Liver (tissue), 8 donors: ENCODE measurements at regions not wholly inside any gene's neighbourhood (a gene's known extent, or its start where the extent isn't known, plus 50 kb on each side); places are given as distances from the start of the nearest gene placed in this dataset.

Experiments
- DNase-seq: peaks from one replicate; pipeline ENCODE4 v3.0.0-alpha.2; 2017; ENCODE audit warnings: low spot score
- H3K27ac ChIP-seq, 2 donors: one replicate each; pipeline ENCODE4 v1.7.0; 2013; ENCODE audit warnings: inconsistent platforms in 2 of 2, low read length in 2 of 2, control low read depth in 1 of 2, low read depth in 1 of 2, mild to moderate bottlenecking in 1 of 2
- H3K27me3 ChIP-seq, 4 donors: one replicate each; pipeline versions ENCODE4 v1.6.1 to v1.7.0; 2013; ENCODE audit warnings: low read length in 3 of 4, inconsistent platforms in 1 of 4, mild to moderate bottlenecking in 1 of 4, moderate library complexity in 1 of 4; ENCODE audit not compliant: control insufficient read depth in 4 of 4, insufficient read depth in 4 of 4
- H3K36me3 ChIP-seq, 4 donors: one replicate each; pipeline versions ENCODE4 v1.6.1 to v1.7.0; 2013; ENCODE audit warnings: low read length in 3 of 4, mild to moderate bottlenecking in 3 of 4, low read depth in 1 of 4, moderate library complexity in 1 of 4; ENCODE audit not compliant: control insufficient read depth in 4 of 4, insufficient read depth in 3 of 4
- H3K4me1 ChIP-seq, 4 donors: one replicate each; pipeline versions ENCODE4 v1.6.1 to v1.7.0; 2013; ENCODE audit warnings: low read length in 3 of 4, mild to moderate bottlenecking in 3 of 4, moderate library complexity in 1 of 4; ENCODE audit not compliant: control insufficient read depth in 4 of 4, insufficient read depth in 4 of 4
- H3K4me3 ChIP-seq, 3 donors: one replicate each; pipeline versions ENCODE4 v1.6.1 to v1.7.0; 2013; ENCODE audit warnings: low read length in 3 of 3, control low read depth in 1 of 3, low read depth in 1 of 3, mild to moderate bottlenecking in 1 of 3
- H3K9ac ChIP-seq, 2 donors: one replicate each; pipeline ENCODE4 v1.7.0; 2013; ENCODE audit warnings: low read length in 2 of 2, mild to moderate bottlenecking in 2 of 2, moderate library complexity in 2 of 2, control low read depth in 1 of 2, low read depth in 1 of 2
- H3K9me3 ChIP-seq, 4 donors: one replicate each; pipeline versions ENCODE4 v1.6.1 to v1.7.0; 2013; ENCODE audit warnings: low read length in 3 of 4; ENCODE audit not compliant: control insufficient read depth in 4 of 4
- EGR1 ChIP-seq, 2 donors: IDR thresholded peaks; 2 replicates each; pipeline ENCODE4 v1.6.1; 2016 to 2018; ENCODE audit warnings: antibody characterized with exemption in 2 of 2, low read depth in 2 of 2
- FOXA1 ChIP-seq: IDR thresholded peaks from 2 replicates; pipeline ENCODE4 v1.6.1; 2016; ENCODE audit warnings: antibody characterized with exemption
- GABPA ChIP-seq, 2 donors: IDR thresholded peaks in 1 of 2; conservative IDR thresholded peaks in 1 of 2; 2 replicates each; pipeline ENCODE4 v1.6.1; 2016; ENCODE audit warnings: antibody characterized with exemption in 2 of 2, mild to moderate bottlenecking in 1 of 2, moderate library complexity in 1 of 2
- HNF4A ChIP-seq, 2 donors: conservative IDR thresholded peaks; 2 replicates each; pipeline ENCODE4 v1.6.1; 2016; ENCODE audit warnings: antibody characterized with exemption in 2 of 2, mild to moderate bottlenecking in 2 of 2
- HNF4G ChIP-seq: IDR thresholded peaks from 2 replicates; pipeline ENCODE4 v1.6.1; 2016; ENCODE audit warnings: antibody characterized with exemption
- RAD21 ChIP-seq, 2 donors: IDR thresholded peaks; 2 replicates each; pipeline ENCODE4 v1.6.1; 2016; ENCODE audit warnings: antibody characterized with exemption in 2 of 2, mild to moderate bottlenecking in 2 of 2
- SP1 ChIP-seq: IDR thresholded peaks from 2 replicates; pipeline ENCODE4 v1.6.1; 2018; ENCODE audit warnings: antibody characterized with exemption, mild to moderate bottlenecking
- YY1 ChIP-seq: IDR thresholded peaks from 2 replicates; pipeline ENCODE4 v1.6.1; 2016; ENCODE audit warnings: antibody characterized with exemption, mild to moderate bottlenecking
- WGBS: extraction: QIAGEN DNeasy Blood & Tissue Kit; methylation state at CpG from one replicate; pipeline ENCODE4 v1.1.7; 2013; 5-methylcytosine and 5-hydroxymethylcytosine counted together
- TF ChIP-seq, protein P1 (sequence below): fragments of 150-350 bp; IDR thresholded peaks from 2 replicates; pipeline ENCODE4 v1.5.1; 2017; ENCODE audit warnings: improper control_type of control experiment, low read depth, low read length; ENCODE audit not compliant: missing input control
- TF ChIP-seq, protein P2 (sequence below): IDR thresholded peaks from 2 replicates; pipeline ENCODE4 v1.6.1; 2016; ENCODE audit warnings: antibody characterized with exemption
- TF ChIP-seq, protein P3 (sequence below): IDR thresholded peaks from 2 replicates; pipeline ENCODE4 v1.6.1; 2016; ENCODE audit warnings: antibody characterized with exemption
- TF ChIP-seq, protein P4 (sequence below): IDR thresholded peaks from 2 replicates; pipeline ENCODE4 v1.6.1; 2016; ENCODE audit warnings: antibody characterized with exemption
- donor health status: healthy.
- donor health status: healthy.
- donor health status: healthy.
- donor health status: healthy.
- donor health status: healthy.

DNA sequence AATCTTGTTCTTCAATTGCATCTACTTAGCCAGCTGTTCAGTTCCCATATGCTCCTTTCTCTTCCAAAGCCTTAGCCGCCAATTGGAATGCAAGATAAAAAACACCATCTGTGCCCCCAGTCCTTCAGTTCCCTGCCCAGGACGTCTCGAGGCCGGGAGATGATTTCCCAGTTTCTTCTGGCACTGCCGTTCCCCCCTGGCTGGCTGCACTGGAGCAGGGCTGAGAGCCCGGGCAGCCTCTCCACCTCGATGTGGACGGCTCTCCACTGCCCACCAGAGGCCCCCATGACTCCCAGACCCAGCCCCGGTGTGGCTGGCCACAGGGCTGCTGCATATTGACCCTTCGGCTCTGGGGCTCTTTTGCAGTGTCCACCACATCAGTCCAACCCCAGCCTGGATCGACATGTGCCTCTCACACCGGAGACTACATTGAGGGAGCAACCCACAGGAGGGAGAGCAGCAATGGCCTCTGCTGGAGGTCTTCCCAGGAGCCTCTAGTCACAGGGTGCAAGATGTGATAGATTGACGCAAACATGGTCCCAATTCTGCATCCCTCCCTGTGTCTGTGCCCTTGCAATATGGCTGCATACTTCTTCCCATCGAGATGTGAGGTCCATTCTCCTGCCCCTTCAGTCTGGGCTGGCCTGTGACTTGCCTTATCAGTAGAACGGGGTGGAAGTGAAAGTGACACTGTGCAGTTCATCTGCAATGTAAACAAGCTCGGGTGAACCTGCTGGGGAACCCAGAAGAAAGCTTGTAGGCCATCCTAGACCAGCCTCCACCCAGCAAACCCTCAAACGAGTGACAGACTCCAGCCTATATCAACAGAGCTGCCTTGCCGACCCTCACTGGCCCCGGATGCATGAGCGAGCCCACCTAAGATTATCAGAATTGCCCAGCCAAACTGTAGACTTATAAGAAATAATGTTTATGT is 52.3 kb upstream of the PRR20G start (continued):
- TF ChIP-seq, protein P1, sequence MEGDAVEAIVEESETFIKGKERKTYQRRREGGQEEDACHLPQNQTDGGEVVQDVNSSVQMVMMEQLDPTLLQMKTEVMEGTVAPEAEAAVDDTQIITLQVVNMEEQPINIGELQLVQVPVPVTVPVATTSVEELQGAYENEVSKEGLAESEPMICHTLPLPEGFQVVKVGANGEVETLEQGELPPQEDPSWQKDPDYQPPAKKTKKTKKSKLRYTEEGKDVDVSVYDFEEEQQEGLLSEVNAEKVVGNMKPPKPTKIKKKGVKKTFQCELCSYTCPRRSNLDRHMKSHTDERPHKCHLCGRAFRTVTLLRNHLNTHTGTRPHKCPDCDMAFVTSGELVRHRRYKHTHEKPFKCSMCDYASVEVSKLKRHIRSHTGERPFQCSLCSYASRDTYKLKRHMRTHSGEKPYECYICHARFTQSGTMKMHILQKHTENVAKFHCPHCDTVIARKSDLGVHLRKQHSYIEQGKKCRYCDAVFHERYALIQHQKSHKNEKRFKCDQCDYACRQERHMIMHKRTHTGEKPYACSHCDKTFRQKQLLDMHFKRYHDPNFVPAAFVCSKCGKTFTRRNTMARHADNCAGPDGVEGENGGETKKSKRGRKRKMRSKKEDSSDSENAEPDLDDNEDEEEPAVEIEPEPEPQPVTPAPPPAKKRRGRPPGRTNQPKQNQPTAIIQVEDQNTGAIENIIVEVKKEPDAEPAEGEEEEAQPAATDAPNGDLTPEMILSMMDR, result no peak
- no peak for TF ChIP-seq HNF4G

DNA sequence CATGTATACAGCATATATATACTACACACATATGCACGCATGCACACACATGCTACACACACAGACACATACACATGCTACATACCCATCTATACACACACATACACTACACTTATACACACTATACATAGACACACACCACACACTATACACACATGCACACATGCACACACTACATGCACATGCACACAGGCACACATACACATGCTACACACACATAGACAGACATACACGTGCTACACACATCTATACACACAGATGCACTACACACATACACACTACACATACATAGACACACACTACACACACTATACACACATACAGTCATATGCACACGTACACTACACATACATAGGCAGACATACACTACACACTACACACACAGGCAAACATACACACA is 51.2 kb upstream of the PRR20G start:
- Histone ChIP-seq H3K36me3 (no peaks in the 10 kb centered on the region), H3K27me3 (peaks cover 0 to 6% (median 2%) of the 10 kb centered on the region in 4 donors), H3K4me3 (no peak overlapping the region), H3K4me1 (no peaks in the 10 kb centered on the region), H3K27ac (no peak overlapping the region), H3K9ac (no peak overlapping the region), H3K9me3 (peaks cover 0 to 3% (median under 1%) of the 10 kb centered on the region in 4 donors)
- TF ChIP-seq HNF4A (conservative IDR thresholded peaks at IDR 0.05) (no peak), RAD21 (IDR thresholded peaks at IDR 0.05) (no peak)
- TF ChIP-seq, protein P1, result no peak
- TF ChIP-seq, protein P2, sequence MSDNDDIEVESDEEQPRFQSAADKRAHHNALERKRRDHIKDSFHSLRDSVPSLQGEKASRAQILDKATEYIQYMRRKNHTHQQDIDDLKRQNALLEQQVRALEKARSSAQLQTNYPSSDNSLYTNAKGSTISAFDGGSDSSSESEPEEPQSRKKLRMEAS, result no peak
- 85% methylated on average over 3 of the region's 3 CpGs for WGBS
- DNase-seq, result no peak

DNA sequence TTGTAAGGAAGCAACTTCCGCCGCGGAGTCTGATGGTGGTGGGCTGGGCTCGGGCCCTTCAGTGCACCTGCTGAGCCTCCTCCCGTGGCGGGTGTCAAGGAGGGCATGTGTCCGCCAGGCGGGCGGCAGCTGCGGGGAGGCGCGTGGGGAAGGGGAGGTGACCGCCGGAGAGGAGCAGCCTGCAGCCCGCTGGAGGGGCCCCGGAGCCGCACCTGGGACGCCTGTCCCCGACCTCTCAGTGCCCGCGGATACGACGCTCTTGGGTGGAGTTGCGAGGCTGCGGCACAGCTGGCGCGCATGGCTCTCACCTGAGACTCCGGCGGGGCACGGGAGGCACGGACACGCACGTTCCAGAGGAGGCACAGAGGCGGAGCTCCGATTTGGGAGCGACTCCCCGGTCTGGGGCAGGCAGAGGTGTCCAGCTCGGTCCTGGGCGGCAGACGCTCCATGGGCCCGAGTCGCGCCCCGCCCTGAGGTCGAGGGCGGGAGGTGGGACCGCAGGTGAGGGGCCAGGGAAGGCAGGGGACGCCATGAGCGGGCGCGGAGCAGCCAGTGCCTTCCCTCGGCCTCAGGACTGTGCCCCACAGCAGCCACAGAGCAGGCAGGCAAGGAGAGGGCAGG is 50.2 kb upstream of the PRR20G start:
- Histone ChIP-seq H3K9me3 (peaks cover 0 to 3% (median under 1%) of the 10 kb centered on the region in 4 donors), H3K27me3 (peaks cover 0 to 6% (median 2%) of the 10 kb centered on the region in 4 donors), H3K27ac (no peak overlapping the region), H3K4me1 (no peaks in the 10 kb centered on the region), H3K9ac (no peak overlapping the region), H3K4me3 (no peak overlapping the region), H3K36me3 (no peaks in the 10 kb centered on the region)
- TF ChIP-seq GABPA (IDR thresholded peaks at IDR 0.05 in 1 of 2, conservative IDR thresholded peaks at IDR 0.05 in 1 of 2) (no peak), FOXA1 (no peak), HNF4G (no peak), YY1 (no peak), SP1 (no peak), EGR1 (IDR thresholded peaks at IDR 0.05; ENCODE audit: low read depth in 2 of 2) (no peak)
- TF ChIP-seq, protein P3, sequence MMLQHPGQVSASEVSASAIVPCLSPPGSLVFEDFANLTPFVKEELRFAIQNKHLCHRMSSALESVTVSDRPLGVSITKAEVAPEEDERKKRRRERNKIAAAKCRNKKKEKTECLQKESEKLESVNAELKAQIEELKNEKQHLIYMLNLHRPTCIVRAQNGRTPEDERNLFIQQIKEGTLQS, result no peak
- TF ChIP-seq, protein P4, sequence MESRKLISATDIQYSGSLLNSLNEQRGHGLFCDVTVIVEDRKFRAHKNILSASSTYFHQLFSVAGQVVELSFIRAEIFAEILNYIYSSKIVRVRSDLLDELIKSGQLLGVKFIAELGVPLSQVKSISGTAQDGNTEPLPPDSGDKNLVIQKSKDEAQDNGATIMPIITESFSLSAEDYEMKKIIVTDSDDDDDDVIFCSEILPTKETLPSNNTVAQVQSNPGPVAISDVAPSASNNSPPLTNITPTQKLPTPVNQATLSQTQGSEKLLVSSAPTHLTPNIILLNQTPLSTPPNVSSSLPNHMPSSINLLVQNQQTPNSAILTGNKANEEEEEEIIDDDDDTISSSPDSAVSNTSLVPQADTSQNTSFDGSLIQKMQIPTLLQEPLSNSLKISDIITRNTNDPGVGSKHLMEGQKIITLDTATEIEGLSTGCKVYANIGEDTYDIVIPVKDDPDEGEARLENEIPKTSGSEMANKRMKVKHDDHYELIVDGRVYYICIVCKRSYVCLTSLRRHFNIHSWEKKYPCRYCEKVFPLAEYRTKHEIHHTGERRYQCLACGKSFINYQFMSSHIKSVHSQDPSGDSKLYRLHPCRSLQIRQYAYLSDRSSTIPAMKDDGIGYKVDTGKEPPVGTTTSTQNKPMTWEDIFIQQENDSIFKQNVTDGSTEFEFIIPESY, result no peak
- TF ChIP-seq, protein P2, result no peak
- WGBS, result 24% methylated on average over 52 of the region's 52 CpGs
- no peak for DNase-seq
